ENCODE measurements at regions not wholly inside any gene's neighbourhood (a gene's known extent, or its start where the extent isn't known, plus 50 kb on each side); places are given as distances from the start of the nearest gene placed in this dataset.

DNA sequence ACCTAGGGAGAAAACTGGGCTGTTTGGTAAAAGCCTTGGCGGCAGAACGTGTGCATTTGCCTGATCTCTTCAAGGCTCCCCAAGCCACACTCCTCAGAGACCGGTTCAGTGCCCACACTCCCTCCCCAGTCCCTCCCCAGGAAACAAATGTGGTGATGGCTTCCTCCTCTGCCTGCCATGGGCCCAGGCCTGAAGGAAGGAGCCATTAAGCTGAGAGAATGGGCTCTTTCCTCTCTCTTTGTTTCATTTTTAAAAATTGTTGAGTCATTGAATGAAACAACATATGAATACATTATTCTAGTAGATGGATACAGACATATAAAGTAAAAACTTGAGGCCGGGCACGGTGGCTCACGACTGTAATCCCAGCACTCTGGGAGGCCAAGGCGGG lies 50.6 kb upstream of the YWHAQ start:
- DNase-seq: no peak

DNA sequence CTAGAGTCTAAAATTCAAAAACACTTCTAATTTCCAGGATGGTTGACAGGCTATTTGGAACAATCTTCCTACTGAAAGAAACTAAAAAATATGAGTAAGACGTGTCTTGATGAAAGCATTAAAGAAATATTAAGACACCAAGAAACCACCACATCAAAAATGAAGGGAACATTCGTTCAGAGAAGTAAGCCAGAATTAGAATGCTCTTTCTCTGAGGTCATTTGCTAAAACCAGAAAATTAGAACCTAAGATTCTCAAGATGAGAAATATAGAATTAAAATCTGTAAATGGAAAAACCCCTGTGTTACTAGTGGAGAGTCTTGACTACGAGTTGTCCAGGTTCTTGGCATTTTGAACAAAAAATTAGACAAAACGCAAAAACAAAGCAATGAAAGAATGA lies 54.8 kb upstream of the YWHAQ start:
- DNase-seq: no peak

GRCh38 chr2:9686061-9686460 lies 55.3 kb upstream of the YWHAQ start:
- no peak for DNase-seq

DNA sequence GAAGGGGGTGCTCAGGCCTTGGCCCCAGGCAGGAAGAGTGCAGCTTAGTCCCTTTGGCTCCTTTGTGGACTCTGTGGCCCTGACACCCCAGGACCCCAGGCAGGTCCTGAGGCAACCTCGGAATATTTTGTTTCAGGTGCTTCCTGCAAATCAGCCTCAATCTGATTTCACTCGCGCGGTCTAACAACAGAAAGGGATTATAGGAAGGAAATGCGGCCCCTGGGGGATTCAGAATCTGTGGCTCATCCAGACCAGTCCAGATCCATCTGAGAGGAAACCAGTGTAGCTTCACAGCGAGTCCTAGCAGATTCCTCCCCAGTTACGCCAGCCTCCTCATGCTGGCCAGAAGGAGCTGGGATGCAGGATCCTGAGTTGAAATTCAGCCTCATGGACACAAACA lies 59.5 kb upstream of the YWHAQ start:
- no peak for DNase-seq

GRCh38 chr2:9690716-9691498 lies 60.1 kb upstream of the YWHAQ start:
- no peak for DNase-seq

DNA sequence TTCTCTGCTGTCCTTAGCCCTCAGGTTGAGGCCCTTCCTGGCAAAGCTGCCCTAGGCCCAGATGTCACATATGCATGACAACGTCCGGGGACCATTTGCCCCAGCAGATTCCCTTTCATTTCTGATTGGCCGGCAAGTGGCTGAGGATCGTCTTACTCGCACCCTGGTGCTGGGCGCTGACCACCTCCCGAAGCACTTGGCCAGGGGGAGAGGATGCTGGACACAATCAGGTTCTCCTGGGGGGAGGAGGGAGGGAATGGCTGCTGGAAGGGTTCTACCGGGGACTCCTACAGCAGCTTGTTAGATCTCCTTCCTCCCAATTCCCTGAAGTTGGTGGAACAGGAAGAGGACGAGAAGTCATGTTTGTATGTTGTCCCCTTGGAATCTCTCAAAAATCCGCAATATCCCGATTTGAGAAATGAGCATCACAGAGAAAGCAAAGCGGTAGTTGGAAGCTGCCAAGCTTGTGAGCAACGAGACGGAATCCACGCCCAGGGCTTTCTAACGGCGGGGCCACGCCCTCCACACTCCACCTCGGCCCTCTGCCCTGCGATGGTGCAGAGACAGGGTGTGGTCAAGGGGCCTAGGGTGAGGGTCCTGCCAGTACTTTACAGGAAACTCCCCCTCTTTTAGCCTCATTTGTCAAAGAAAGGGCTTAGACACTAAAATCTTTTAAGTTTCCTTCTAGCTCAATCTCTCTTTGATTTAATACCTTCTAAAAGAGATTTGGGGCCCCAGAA lies 61.8 kb upstream of the YWHAQ start:
- no peak for DNase-seq

DNA sequence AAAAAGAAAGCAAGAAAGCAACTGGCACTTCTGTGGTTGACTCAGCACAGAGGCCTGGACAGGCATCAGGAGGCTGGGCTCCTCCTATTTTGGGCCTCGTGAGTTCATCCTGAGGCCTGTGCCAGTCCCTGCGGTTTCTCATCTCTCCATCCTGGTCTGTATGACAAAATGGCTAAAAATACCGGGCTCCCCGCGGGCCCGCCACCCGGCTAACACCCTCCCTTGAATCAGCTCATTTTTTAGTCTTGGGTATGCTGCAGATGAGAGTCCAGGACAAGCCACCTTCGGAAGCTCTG lies 62.3 kb upstream of the YWHAQ start:
- DNase-seq: no peak

GRCh38 chr2:9693646-9694045 lies 62.8 kb upstream of the YWHAQ start:
- no peak for DNase-seq

- DNase-seq: no peak
Measured at GRCh38 chr2:9694661-9695234, 64.0 kb upstream of the YWHAQ start.

GRCh38 chr2:9695941-9696340 lies 65.1 kb upstream of the YWHAQ start:
- no peak for DNase-seq

GRCh38 chr2:9696731-9697130 lies 65.9 kb upstream of the YWHAQ start:
- DNase-seq: no peak

- DNase-seq: no peak
Measured at GRCh38 chr2:9697909-9698308, 67.1 kb upstream of the YWHAQ start.

GRCh38 chr2:9699139-9700108 lies 68.6 kb upstream of the YWHAQ start:
- no peak for DNase-seq

DNA sequence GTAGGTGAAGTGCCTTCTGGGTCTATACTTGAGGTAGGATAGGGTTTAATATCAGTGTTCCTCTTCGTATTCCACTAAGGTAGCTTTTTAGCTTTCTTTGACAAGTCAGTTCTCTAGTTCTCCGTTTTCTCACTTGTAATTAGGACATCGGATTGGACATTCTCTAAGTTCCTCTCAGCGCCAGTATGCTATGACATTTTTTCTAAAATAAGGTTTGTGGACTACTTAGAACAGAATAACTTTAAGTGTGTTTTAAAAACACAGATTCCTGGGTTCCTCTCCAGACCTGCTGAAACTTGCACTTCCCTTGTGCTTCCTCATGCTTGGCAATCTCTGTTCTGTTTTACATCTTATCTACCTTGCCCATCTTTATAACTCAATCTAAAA lies 69.3 kb upstream of the YWHAQ start:
- no peak for DNase-seq

GRCh38 chr2:9702604-9703084 lies 71.8 kb upstream of the YWHAQ start:
- DNase-seq: no peak

DNA sequence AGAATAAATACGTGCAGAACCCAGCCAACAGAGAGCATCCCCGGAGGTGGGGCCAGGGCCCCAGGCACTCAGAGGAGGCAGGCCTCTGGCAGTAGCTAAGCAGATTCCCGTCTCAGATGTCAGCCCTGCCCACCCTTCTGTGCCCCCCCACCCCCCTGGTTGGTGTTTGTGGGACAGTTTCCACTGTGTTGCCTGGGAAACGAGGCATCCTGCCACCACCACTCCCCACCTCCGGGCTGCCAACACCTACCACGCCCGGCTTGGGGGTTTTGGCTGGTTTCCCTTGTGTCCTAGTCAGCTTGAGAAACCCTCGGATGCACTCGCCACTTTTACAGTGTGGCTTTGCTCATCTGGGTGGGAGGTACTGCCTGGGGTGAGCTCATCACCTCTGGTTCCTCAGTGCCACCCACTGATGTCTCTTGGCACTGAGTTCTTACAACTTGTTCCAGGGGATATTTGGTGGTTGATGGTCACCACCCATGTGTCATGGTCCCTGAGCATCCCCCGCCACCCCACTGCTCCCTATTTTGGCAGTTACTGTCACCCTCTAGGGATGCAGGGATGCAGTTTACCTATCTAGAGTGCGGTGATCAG lies 72.4 kb upstream of the YWHAQ start:
- no peak for DNase-seq

DNA sequence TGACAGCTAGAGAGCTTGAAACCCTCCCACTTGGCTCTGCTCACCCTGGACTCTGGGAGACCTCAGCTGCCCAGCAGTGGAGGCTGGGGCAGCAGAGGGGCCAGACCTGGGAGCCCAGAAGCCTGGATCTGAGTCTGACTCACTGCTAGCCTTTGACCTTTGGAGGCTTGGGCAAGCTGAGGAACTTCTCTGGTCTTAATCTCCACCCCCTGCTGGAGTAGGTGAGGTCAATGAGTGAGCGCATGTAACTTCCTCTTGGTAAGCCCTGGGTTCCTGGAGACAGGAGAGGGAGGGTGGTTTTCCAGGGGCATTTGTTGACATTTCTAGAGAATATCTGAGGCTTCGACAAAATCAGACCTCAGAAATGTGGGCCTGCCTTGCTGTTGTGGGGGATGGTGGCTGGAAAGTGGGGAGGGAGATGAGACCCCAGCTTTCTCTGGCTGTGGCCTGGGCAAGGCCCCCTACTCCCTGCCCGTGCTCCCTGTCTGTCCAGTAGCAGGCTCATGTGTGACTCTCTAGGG lies 73.0 kb upstream of the YWHAQ start:
- no peak for DNase-seq

GRCh38 chr2:9704600-9704999 lies 73.8 kb upstream of the YWHAQ start:
- DNase-seq: no peak

DNA sequence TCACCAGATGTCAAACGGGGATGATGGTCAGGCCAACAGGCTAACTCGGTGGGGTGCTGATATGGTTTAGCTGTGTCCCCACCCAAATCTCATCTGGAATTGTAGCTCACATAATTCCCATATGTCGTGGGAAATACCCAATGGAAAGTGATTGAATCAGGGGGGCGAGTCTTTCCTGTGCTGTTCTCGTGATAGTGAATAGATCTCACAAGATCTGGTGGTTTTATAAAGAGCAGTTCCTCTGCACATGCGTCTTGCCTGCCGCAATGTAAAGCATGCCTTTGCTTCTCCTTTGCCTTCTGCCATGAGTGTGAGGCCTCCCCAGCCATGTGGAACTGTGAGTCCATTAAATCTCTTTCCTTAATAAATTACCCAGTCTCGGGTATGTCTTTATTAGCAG lies 74.4 kb upstream of the YWHAQ start:
- DNase-seq: no peak

DNA sequence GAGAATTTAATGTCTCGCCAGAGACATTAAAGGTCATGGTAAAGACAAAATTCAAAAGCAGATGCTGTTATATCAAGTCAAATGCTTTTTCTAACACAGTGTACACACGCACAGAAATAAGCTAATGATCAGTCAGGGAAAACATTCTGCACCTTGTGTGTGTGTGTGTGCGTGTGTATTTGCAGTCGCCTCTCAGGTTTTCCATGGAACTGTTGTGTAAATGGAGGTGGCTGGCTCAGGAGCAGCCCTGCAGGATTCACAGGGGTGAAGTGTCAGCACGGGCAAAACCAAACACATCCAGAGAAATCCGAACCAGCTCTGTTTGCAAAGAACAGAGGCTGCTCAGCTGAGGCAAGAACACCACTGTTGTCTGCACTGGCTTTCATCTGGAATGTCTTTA lies 76.2 kb upstream of the YWHAQ start:
- DNase-seq: no peak

GRCh38 chr2:9707611-9708160 lies 76.9 kb upstream of the YWHAQ start:
- DNase-seq: no peak
